H1 (cell line): ENCODE measurements at regions not wholly inside any gene's neighbourhood (a gene's known extent, or its start where the extent isn't known, plus 50 kb on each side); places are given as distances from the start of the nearest gene placed in this dataset.

Experiments used
- CTCF ChIA-PET: fragments of 300-600 bp; sonication (Branson Sonifier 250); formaldehyde crosslinking; loops from one replicate; lab custom pipeline; 2021; ENCODE audit not compliant: partially characterized antibody; lab: Charles Lee
- POLR2A ChIA-PET: fragments of 300-600 bp; sonication (Branson Sonifier 250); formaldehyde crosslinking; loops from one replicate; lab custom pipeline; 2021; ENCODE audit warnings: inconsistent platforms; ENCODE audit not compliant: partially characterized antibody; lab: Charles Lee
- DNase-seq, 2 experiments: peaks; one replicate each; pipeline versions ENCODE4 v3.0.0 to v3.0.0-alpha.2; 2010 to 2022; ENCODE audit warnings: low spot score in 2 of 2, low read depth in 1 of 2, mixed read lengths in 1 of 2
- FAIRE-seq: peaks from 2 replicates; lab custom pipeline; 2011; peaks lifted over from hg19 to GRCh38; lab: Jason Lieb, UNC
- H2AFZ ChIP-seq: 2 replicates; pipeline ENCODE4 v1.8.1; 2012; ENCODE audit warnings: low read length, inconsistent platforms
- H2AK5ac ChIP-seq: 2 replicates; pipeline ENCODE4 v1.6.1; 2013; ENCODE audit warnings: low read depth, low read length
- H2BK120ac ChIP-seq: replicated peaks from 2 replicates; pipeline ENCODE3; 2013; ENCODE audit warnings: low read depth, low read length, inconsistent platforms
- H2BK12ac ChIP-seq: 2 replicates; pipeline ENCODE4 v1.6.1; 2013; ENCODE audit warnings: low read depth, low read length
- H2BK15ac ChIP-seq: 2 replicates; pipeline ENCODE4 v1.6.1; 2013; ENCODE audit warnings: low read length
- H2BK20ac ChIP-seq: 2 replicates; pipeline ENCODE4 v1.6.1; 2013; ENCODE audit warnings: low read length
- H2BK5ac ChIP-seq: 2 replicates; pipeline ENCODE4 v1.6.1; 2013; ENCODE audit warnings: low read depth, low read length
- H3K14ac ChIP-seq: 2 replicates; pipeline ENCODE4 v1.6.1; 2013; ENCODE audit warnings: inconsistent platforms; ENCODE audit not compliant: insufficient read length
- H3K18ac ChIP-seq: 2 replicates; pipeline ENCODE4 v1.6.1; 2013; ENCODE audit warnings: low read length; ENCODE audit errors: extremely low read depth
- H3K23ac ChIP-seq: 2 replicates; pipeline ENCODE4 v1.6.1; 2013; ENCODE audit warnings: inconsistent platforms; ENCODE audit not compliant: insufficient read length
- H3K23me2 ChIP-seq: 2 replicates; pipeline ENCODE4 v1.6.1; 2013; ENCODE audit warnings: low read depth, low read length
- H3K27ac ChIP-seq: 2 replicates; pipeline ENCODE4 v1.6.1; 2011; ENCODE audit warnings: low read depth, low read length, inconsistent platforms
- H3K27me3 ChIP-seq, 4 experiments: replicated peaks in 1 of 4; 1 replicate in 1 of 4; 2 replicates in 3 of 4; pipeline versions ENCODE4 v1.6.1 to v1.8.1; 2011 to 2013; ENCODE audit warnings: low read length in 3 of 4, mild to moderate bottlenecking in 3 of 4, inconsistent platforms in 2 of 4, mixed read lengths in 2 of 4, moderate library complexity in 1 of 4; ENCODE audit not compliant: control insufficient read depth in 3 of 4, insufficient read depth in 3 of 4; ENCODE audit errors: extremely low read depth in 1 of 4
- H3K36me3 ChIP-seq, 4 experiments: 2 replicates each; pipeline versions ENCODE4 v1.6.1 to v1.8.1; 2011 to 2013; ENCODE audit warnings: mild to moderate bottlenecking in 4 of 4, low read length in 3 of 4, moderate library complexity in 2 of 4, control low read depth in 1 of 4, inconsistent platforms in 1 of 4; ENCODE audit not compliant: insufficient read depth in 4 of 4, control insufficient read depth in 2 of 4
- H3K4ac ChIP-seq: replicated peaks from 2 replicates; pipeline ENCODE3; 2013; ENCODE audit warnings: low read length, low read depth, mixed read lengths, inconsistent platforms; ENCODE audit not compliant: insufficient read length
- H3K4me1 ChIP-seq, 4 experiments: replicated peaks in 1 of 4; 1 replicate in 1 of 4; 2 replicates in 3 of 4; pipeline versions ENCODE4 v1.6.1 to v1.8.1; 2011 to 2013; ENCODE audit warnings: low read length in 3 of 4, inconsistent platforms in 2 of 4, mixed read lengths in 1 of 4; ENCODE audit not compliant: insufficient read depth in 4 of 4, control insufficient read depth in 3 of 4
- H3K4me2 ChIP-seq, 2 experiments: 2 replicates each; pipeline versions ENCODE4 v1.6.1 to v1.8.1; 2011 to 2013; ENCODE audit warnings: low read depth in 2 of 2, low read length in 2 of 2, control low read depth in 1 of 2, inconsistent platforms in 1 of 2, mild to moderate bottlenecking in 1 of 2; ENCODE audit not compliant: insufficient read depth in 1 of 2
- H3K4me3 ChIP-seq, 4 experiments: fragments of 200-600, 300-600 bp in 1 of 4; sonication (generic), shearing (Covaris generic), sonication (Bioruptor Twin) in 1 of 4; 2 replicates each; pipeline versions ENCODE4 v1.5.1 to v1.8.1; 2011 to 2016; ENCODE audit warnings: low read length in 4 of 4, low read depth in 3 of 4, control low read depth in 2 of 4, inconsistent platforms in 2 of 4, mild to moderate bottlenecking in 2 of 4, mixed read lengths in 1 of 4, moderate library complexity in 1 of 4; ENCODE audit not compliant: insufficient read depth in 2 of 4; ENCODE audit errors: extremely low read depth in 1 of 4
- H3K56ac ChIP-seq: replicated peaks from 2 replicates; pipeline ENCODE3; 2013; ENCODE audit warnings: low read depth, mild to moderate bottlenecking, mixed read lengths, low read length, inconsistent platforms; ENCODE audit not compliant: insufficient read length
- H3K79me1 ChIP-seq: 2 replicates; pipeline ENCODE4 v1.6.1; 2013; ENCODE audit warnings: low read depth, low read length, control low read depth
- H3K79me2 ChIP-seq, 2 experiments: 2 replicates each; pipeline versions ENCODE4 v1.6.1 to v1.8.1; 2012 to 2013; ENCODE audit warnings: low read length in 2 of 2, mild to moderate bottlenecking in 2 of 2, inconsistent platforms in 1 of 2; ENCODE audit not compliant: insufficient read depth in 2 of 2, control insufficient read depth in 1 of 2
- H3K9ac ChIP-seq, 4 experiments: replicated peaks in 1 of 4; 1 replicate in 1 of 4; 2 replicates in 3 of 4; pipeline versions ENCODE4 v1.6.1 to v1.8.1; 2011 to 2013; ENCODE audit warnings: low read depth in 3 of 4, low read length in 3 of 4, control low read depth in 2 of 4, mild to moderate bottlenecking in 2 of 4, moderate library complexity in 2 of 4, inconsistent platforms in 1 of 4; ENCODE audit errors: extremely low read depth in 1 of 4
- H3K9me3 ChIP-seq, 2 experiments: 2 replicates each; pipeline versions ENCODE4 v1.6.1 to v1.8.1; 2012 to 2013; ENCODE audit warnings: mild to moderate bottlenecking in 2 of 2, moderate library complexity in 2 of 2, control low read depth in 1 of 2, inconsistent platforms in 1 of 2, low read depth in 1 of 2, low read length in 1 of 2, mixed read lengths in 1 of 2; ENCODE audit not compliant: insufficient read depth in 2 of 2
- H4K20me1 ChIP-seq, 2 experiments: replicated peaks in 1 of 2; 2 replicates each; pipeline versions ENCODE3 to v1.8.1; 2011 to 2013; ENCODE audit warnings: inconsistent platforms in 2 of 2, low read length in 2 of 2, mild to moderate bottlenecking in 1 of 2; ENCODE audit not compliant: insufficient read depth in 2 of 2, control insufficient read depth in 1 of 2
- H4K5ac ChIP-seq: 2 replicates; pipeline ENCODE4 v1.6.1; 2013; ENCODE audit warnings: low read length, low read depth, mixed read lengths, inconsistent platforms; ENCODE audit not compliant: insufficient read length
- H4K8ac ChIP-seq: 2 replicates; pipeline ENCODE4 v1.8.0; 2013; ENCODE audit warnings: mild to moderate bottlenecking, moderate library complexity, low read length, inconsistent platforms; ENCODE audit not compliant: insufficient read depth; ENCODE audit errors: extremely low read depth
- H4K91ac ChIP-seq: replicated peaks from 2 replicates; pipeline ENCODE3; 2013; ENCODE audit warnings: low read length, mixed read lengths, inconsistent platforms; ENCODE audit not compliant: insufficient read length
- BCL11A ChIP-seq, 2 experiments: IDR thresholded peaks; one replicate each; pipeline ENCODE4 v1.6.1; 2011; ENCODE audit warnings: low read depth in 2 of 2, low read length in 2 of 2, mild to moderate bottlenecking in 2 of 2
- CTBP2 ChIP-seq: IDR thresholded peaks from 2 replicates; pipeline ENCODE4 v1.7.0; 2011; ENCODE audit warnings: borderline replicate concordance, mild to moderate bottlenecking, moderate library complexity, mixed read lengths, low read length; ENCODE audit not compliant: insufficient read depth, insufficient read length
- GABPA ChIP-seq: IDR thresholded peaks from 2 replicates; pipeline ENCODE4 v1.6.1; 2011; ENCODE audit warnings: mild to moderate bottlenecking, low read length, moderate library complexity, borderline replicate concordance; ENCODE audit not compliant: insufficient read depth
- KDM1A ChIP-seq: fragments of 200-600, 300-600 bp; sonication (generic); IDR thresholded peaks from 2 replicates; pipeline ENCODE4 v1.7.1; 2016; ENCODE audit warnings: mild to moderate bottlenecking, low read length, borderline replicate concordance
- SRF ChIP-seq: IDR thresholded peaks from 2 replicates; pipeline ENCODE4 v1.6.1; 2011; ENCODE audit warnings: mild to moderate bottlenecking, low read depth, low read length, moderate library complexity
- WGBS, 2 experiments: shearing (Covaris generic) in 1 of 2; methylation state at CpG; one replicate each; pipeline versions ENCODE4 v1.1.6 to v1.1.7; 2013 to 2015; ENCODE audit warnings: low lambda C conversion rate in 2 of 2, mixed read lengths in 2 of 2, inconsistent platforms in 1 of 2, low coverage in 1 of 2, missing lambda C conversion rate in 1 of 2; ENCODE audit not compliant: insufficient replicate concordance in 2 of 2, insufficient coverage in 1 of 2, insufficient read length in 1 of 2; ENCODE audit errors: extremely low coverage in 1 of 2, missing lambda C conversion rate in 1 of 2; 5-methylcytosine and 5-hydroxymethylcytosine counted together

GRCh38 chr22:48268771-48269552 lies 1506.5 kb downstream of the TBC1D22A start:
- H3K9ac ChIP-seq: peak overlapping the region in 1 of 4 experiments; percentile 31; a peak in 1 of 7 replicates
- no peak for DNase-seq
- H3K27ac ChIP-seq: no peak overlapping the region
- H3K4ac ChIP-seq: no peak overlapping the region
- H3K4me2 ChIP-seq: no peak overlapping the region
- WGBS, 2 experiments: 90 to 100% methylated on average over 4 to 16 of the region's 24 CpGs
- peak overlapping the region; percentile 1; the same call in 1 of the 2 replicates for H2BK12ac ChIP-seq
- H2AFZ ChIP-seq: no peak overlapping the region
- H3K56ac ChIP-seq: peak overlapping the region; percentile 83
- no peak overlapping the region for H3K4me3 ChIP-seq
- H3K14ac ChIP-seq: no peak overlapping the region
- no peak overlapping the region for H2BK15ac ChIP-seq
- 0 out of 2 replicates have a peak overlapping the region, but pooled peaks have one; percentile 0 for H2BK20ac ChIP-seq
- H4K5ac ChIP-seq: no peak overlapping the region
- no peaks in the 10 kb centered on the region for H3K79me1 ChIP-seq
- H3K4me1 ChIP-seq: 0 out of 7 replicates have a peak, but pooled peaks cover 0 to 3% (median 0%) of the 10 kb centered on the region in 4 experiments
- H3K18ac ChIP-seq: no peak overlapping the region
- H2BK120ac ChIP-seq: no peak overlapping the region
- no peak overlapping the region for H4K8ac ChIP-seq
- H2AK5ac ChIP-seq: 0 out of 2 replicates have a peak overlapping the region, but pooled peaks have one; percentile 82
- H3K23ac ChIP-seq: peak overlapping the region; percentile 59
- FAIRE-seq: no peak
- ChIA-PET POLR2A (no interaction called here), CTCF (no interaction called here)
- H2BK5ac ChIP-seq: peak overlapping the region; percentile 67; the same call in 1 of the 2 replicates
- H3K23me2 ChIP-seq: peaks cover 9% of the 10 kb centered on the region; the same call in 1 of the 2 replicates
- H3K9me3 ChIP-seq: no peaks in the 10 kb centered on the region
- no peaks in the 10 kb centered on the region for H3K36me3 ChIP-seq
- peak overlapping the region; percentile 83 for H4K91ac ChIP-seq
- peaks cover 0 to 6% of the 10 kb centered on the region in 2 experiments for H4K20me1 ChIP-seq
- no peaks in the 10 kb centered on the region; a peak in 1 of 4 replicates for H3K79me2 ChIP-seq
- H3K27me3 ChIP-seq: no peaks in the 10 kb centered on the region; a peak in 1 of 7 replicates
- TF ChIP-seq GABPA (no peak), SRF (no peak), CTBP2 (no peak), KDM1A (no peak), BCL11A (IDR thresholded peaks at IDR 0.05; ENCODE audit: low read depth in 2 of 2, low read length in 2 of 2) (no peak)
